HCT116 (cell line): ENCODE measurements at regions not wholly inside any gene's neighbourhood (a gene's known extent, or its start where the extent isn't known, plus 50 kb on each side); places are given as distances from the start of the nearest gene placed in this dataset.

Experiments used
- ATAC-seq: fragments of 200-7000 bp; cut with Tn5 transposase; 2 replicates; pipeline ENCODE4 v1.9.1; 2020; ENCODE audit warnings: mild to moderate bottlenecking, moderate library complexity
- BruUV-seq: library from RNA; stranded (reverse); fragments of 400-500 nt; replicated peaks from 2 replicates; lab custom pipeline; 2021; lab: Mats Ljungman, UMichigan
- CTCF ChIA-PET: fragments of 300-600 bp; sonication (Branson Sonifier 250); formaldehyde crosslinking; loops from one replicate; lab custom pipeline; 2021; ENCODE audit warnings: antibody characterized with exemption; lab: Charles Lee
- POLR2A ChIA-PET: fragments of 300-600, 350-600 bp; sonication (Branson Sonifier 250); formaldehyde crosslinking; loops from one replicate; lab custom pipeline; 2021; ENCODE audit warnings: antibody characterized with exemption; lab: Charles Lee
- RAD21 ChIA-PET, 2 experiments: fragments of 300-600 bp; sonication (Branson Sonifier 250); formaldehyde crosslinking; loops; one replicate each; lab custom pipeline; 2023; ENCODE audit warnings: low total read pairs in 2 of 2; ENCODE audit not compliant: uncharacterized antibody in 2 of 2, unreplicated experiment in 2 of 2, low non-redundant PET in 1 of 2; lab: Charles Lee
- DNase-seq: peaks from one replicate; pipeline ENCODE4 v3.0.0-alpha.2; 2010; ENCODE audit warnings: low read depth, low spot score
- H2AFZ ChIP-seq: fragments of 200-600 bp; shearing (Covaris generic), sonication (generic); 2 replicates; pipeline ENCODE4 v1.6.1; 2017; ENCODE audit warnings: low read depth, mixed run types, mixed read lengths, antibody characterized with exemption, low read length; ENCODE audit not compliant: poor library complexity, severe bottlenecking
- H3K27ac ChIP-seq: 2 replicates; pipeline ENCODE4 v1.5.1; 2012; ENCODE audit warnings: low read depth, low read length
- H3K27me3 ChIP-seq: fragments of 200-600 bp; sonication (generic); 2 replicates; pipeline ENCODE4 v1.6.1; 2016; ENCODE audit warnings: mixed run types, low read length, mixed read lengths; ENCODE audit not compliant: insufficient read depth
- H3K36me3 ChIP-seq, 2 experiments: fragments of 200-500 bp in 1 of 2; fragments of 200-600 bp in 1 of 2; sonication (Bioruptor generic) in 1 of 2; sonication (generic) in 1 of 2; 2 replicates each; pipeline versions ENCODE4 v1.5.1 to v1.6.1; 2014 to 2016; ENCODE audit warnings: low read length in 2 of 2, inconsistent platforms in 1 of 2, mixed read lengths in 1 of 2, mixed run types in 1 of 2; ENCODE audit not compliant: insufficient read depth in 2 of 2, control insufficient read depth in 1 of 2
- H3K4me1 ChIP-seq, 2 experiments: fragments of 200-600 bp in 1 of 2; sonication (generic) in 1 of 2; 2 replicates each; pipeline versions ENCODE4 v1.5.1 to v1.6.1; 2012 to 2017; ENCODE audit warnings: low read length in 2 of 2, inconsistent platforms in 1 of 2, mild to moderate bottlenecking in 1 of 2, mixed read lengths in 1 of 2, mixed run types in 1 of 2, moderate library complexity in 1 of 2; ENCODE audit not compliant: insufficient read depth in 2 of 2, control insufficient read depth in 1 of 2
- H3K4me2 ChIP-seq: fragments of 200-600 bp; sonication (generic); 2 replicates; pipeline ENCODE4 v1.6.1; 2017; ENCODE audit warnings: mixed run types, low read length, mixed read lengths
- H3K4me3 ChIP-seq, 2 experiments: fragments of 200-600 bp in 1 of 2; sonication (generic) in 1 of 2; replicated peaks in 1 of 2; 2 replicates each; pipeline ENCODE4 v1.5.1; 2011 to 2016; ENCODE audit warnings: low read length in 2 of 2, control low read depth in 1 of 2, low read depth in 1 of 2, mild to moderate bottlenecking in 1 of 2, mixed read lengths in 1 of 2, mixed run types in 1 of 2
- H3K79me2 ChIP-seq: fragments of 200-600 bp; sonication (generic); 2 replicates; pipeline ENCODE4 v1.6.1; 2017; ENCODE audit warnings: mild to moderate bottlenecking, mixed run types, low read length, moderate library complexity, mixed read lengths; ENCODE audit not compliant: insufficient read depth
- H3K9ac ChIP-seq: fragments of 200-600 bp; sonication (generic); 2 replicates; pipeline ENCODE4 v1.6.1; 2016; ENCODE audit warnings: low read length, mixed read lengths
- H3K9me2 ChIP-seq: fragments of 200-600 bp; sonication (generic), shearing (Covaris generic); 2 replicates; pipeline ENCODE4 v1.6.1; 2017; ENCODE audit warnings: mixed run types, mild to moderate bottlenecking, moderate library complexity; ENCODE audit not compliant: insufficient read depth
- H3K9me3 ChIP-seq, 2 experiments: fragments of 200-500 bp in 1 of 2; fragments of 200-600 bp in 1 of 2; sonication (Bioruptor generic) in 1 of 2; sonication (generic) in 1 of 2; 2 replicates each; pipeline ENCODE4 v1.6.1; 2014 to 2017; ENCODE audit warnings: low read length in 2 of 2, mixed read lengths in 2 of 2, inconsistent platforms in 1 of 2, low read depth in 1 of 2, mild to moderate bottlenecking in 1 of 2, mixed run types in 1 of 2, moderate library complexity in 1 of 2; ENCODE audit not compliant: control insufficient read depth in 1 of 2, insufficient read depth in 1 of 2
- H4K20me1 ChIP-seq: fragments of 200-600 bp; sonication (generic), shearing (Covaris generic); 2 replicates; pipeline ENCODE4 v1.6.1; 2017; ENCODE audit warnings: mixed run types, mild to moderate bottlenecking, moderate library complexity; ENCODE audit not compliant: insufficient read depth
- CBX3 ChIP-seq: IDR thresholded peaks from 2 replicates; pipeline ENCODE4 v1.6.1; 2012; ENCODE audit warnings: low read depth
- CEBPB ChIP-seq: IDR thresholded peaks from 2 replicates; pipeline ENCODE4 v1.6.1; 2012; ENCODE audit warnings: low read depth
- EGR1 ChIP-seq: IDR thresholded peaks from 2 replicates; pipeline ENCODE4 v1.6.1; 2012; ENCODE audit warnings: low read depth
- EZH2phosphoT487 ChIP-seq: fragments of 200-600 bp; IDR thresholded peaks from 2 replicates; pipeline ENCODE4 v1.6.1; 2018; ENCODE audit warnings: antibody characterized with exemption, borderline replicate concordance
- FOSL1 ChIP-seq: IDR thresholded peaks from 2 replicates; pipeline ENCODE4 v1.6.1; 2012; ENCODE audit warnings: low read depth
- JUND ChIP-seq: IDR thresholded peaks from 2 replicates; pipeline ENCODE4 v1.6.1; 2012
- POLR2AphosphoS5 ChIP-seq: IDR thresholded peaks from 2 replicates; pipeline ENCODE4 v1.6.1; 2011; ENCODE audit warnings: mild to moderate bottlenecking, low read depth, low read length, moderate library complexity
- SIN3A ChIP-seq: IDR thresholded peaks from 2 replicates; pipeline ENCODE4 v1.6.1; 2012; ENCODE audit warnings: low read depth
- SP1 ChIP-seq: IDR thresholded peaks from 2 replicates; pipeline ENCODE4 v1.6.1; 2012; ENCODE audit warnings: low read depth
- SRF ChIP-seq: IDR thresholded peaks from 2 replicates; pipeline ENCODE4 v1.6.1; 2012; ENCODE audit warnings: low read depth
- TCF7L2 ChIP-seq: IDR thresholded peaks from 2 replicates; pipeline ENCODE4 v1.7.0; 2011; ENCODE audit warnings: borderline replicate concordance, inconsistent platforms; ENCODE audit not compliant: insufficient read depth, insufficient read length; ENCODE audit errors: extremely low read depth
- YY1 ChIP-seq: IDR thresholded peaks from 2 replicates; pipeline ENCODE4 v1.6.1; 2011; ENCODE audit warnings: low read length, low read depth, moderate library complexity, mild to moderate bottlenecking; ENCODE audit not compliant: insufficient replicate concordance; ENCODE audit errors: extremely low read depth
- ZFX ChIP-seq: fragments of 450-650 bp; IDR thresholded peaks from 2 replicates; pipeline ENCODE4 v1.6.1; 2017
- ZNF274 ChIP-seq: fragments of 200-500 bp; sonication (Bioruptor generic); IDR thresholded peaks from 2 replicates; pipeline ENCODE4 v1.6.1; 2014; ENCODE audit warnings: mild to moderate bottlenecking, low read depth, low read length, inconsistent platforms
- intact Hi-C: fragments of 100-400 bp; cut with micrococcal nuclease; formaldehyde crosslinking; loops from 2 replicates; pipeline ENCODE4 v1.10.0; 2022
- TF ChIP-seq, protein P1 (sequence below): IDR thresholded peaks from 2 replicates; pipeline ENCODE4 v1.6.1; 2012
- TF ChIP-seq, protein P2 (sequence below): IDR thresholded peaks from 2 replicates; pipeline ENCODE4 v1.6.1; 2012
- TF ChIP-seq, protein P3 (sequence below): IDR thresholded peaks from 2 replicates; pipeline ENCODE4 v1.6.1; 2012; ENCODE audit warnings: low read depth

DNA sequence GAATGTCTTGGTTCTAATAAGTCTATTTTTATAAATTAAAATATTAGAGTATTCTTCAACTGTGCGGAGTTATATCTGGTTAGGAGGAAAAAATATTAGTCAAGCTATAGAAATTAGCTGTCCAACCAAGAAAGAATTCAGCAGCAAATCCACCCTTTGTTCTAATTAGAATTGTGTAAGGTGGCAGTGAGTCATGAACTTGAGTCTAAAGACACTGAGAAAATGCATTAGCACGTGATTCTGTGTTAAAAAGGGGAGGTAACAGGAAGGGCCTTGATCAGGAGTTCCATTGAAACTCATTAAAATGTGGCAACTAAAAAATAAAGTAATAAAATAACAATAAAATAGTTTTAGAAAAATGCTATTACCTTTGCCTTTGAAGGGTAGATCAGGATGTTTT is 398.2 kb upstream of the RGS18 start:
- no peak overlapping the region for H3K4me3 ChIP-seq
- POLR2A ChIA-PET: no interaction called here
- no peak overlapping the region for H2AFZ ChIP-seq
- TF ChIP-seq ZFX: no peak
- no peak for TF ChIP-seq ZNF274
- TF ChIP-seq SP1: no peak
- TF ChIP-seq, protein P1, sequence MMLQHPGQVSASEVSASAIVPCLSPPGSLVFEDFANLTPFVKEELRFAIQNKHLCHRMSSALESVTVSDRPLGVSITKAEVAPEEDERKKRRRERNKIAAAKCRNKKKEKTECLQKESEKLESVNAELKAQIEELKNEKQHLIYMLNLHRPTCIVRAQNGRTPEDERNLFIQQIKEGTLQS: no peak
- no peak for TF ChIP-seq CEBPB
- no peak for TF ChIP-seq FOSL1
- no peak for TF ChIP-seq POLR2AphosphoS5
- no peak for TF ChIP-seq JUND
- no peaks in the 10 kb centered on the region for H3K27me3 ChIP-seq
- H3K9me2 ChIP-seq: peaks cover 6% of the 10 kb centered on the region; the same call in 1 of the 2 replicates
- H3K4me1 ChIP-seq: no peaks in the 10 kb centered on the region
- H3K27ac ChIP-seq: no peak overlapping the region
- BruUV-seq: no TSS peak
- no peak overlapping the region for H3K9ac ChIP-seq
- CTCF ChIA-PET: no interaction called here
- no peaks in the 10 kb centered on the region for H3K79me2 ChIP-seq
- no peaks in the 10 kb centered on the region for H4K20me1 ChIP-seq
- RAD21 ChIA-PET: no interaction called here
- H3K9me3 ChIP-seq: no peaks in the 10 kb centered on the region
- H3K36me3 ChIP-seq: no peaks in the 10 kb centered on the region
- H3K4me2 ChIP-seq: no peak overlapping the region
- no peak for DNase-seq
- intact Hi-C loops: no loop called here
- no peak for ATAC-seq

DNA sequence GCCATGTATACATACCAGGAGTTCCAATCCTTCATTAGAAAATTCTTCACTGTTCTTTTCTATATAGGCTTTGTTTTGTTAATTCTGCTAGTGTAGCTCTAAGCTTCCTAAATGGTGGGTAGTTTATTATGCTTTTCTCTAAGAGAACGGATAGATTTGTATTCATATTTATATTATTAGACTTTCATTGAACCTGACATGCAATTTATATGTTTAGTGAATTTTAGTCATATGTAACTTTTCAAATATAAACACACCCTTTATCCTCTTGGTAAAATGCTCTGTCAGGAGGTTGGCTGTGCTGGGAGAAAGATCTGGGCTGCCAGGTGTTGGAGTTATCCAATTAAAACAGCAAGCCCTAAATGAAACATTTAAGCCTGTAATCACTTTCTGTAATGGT is 369.7 kb upstream of the RGS18 start:
- no peaks in the 10 kb centered on the region for H3K27me3 ChIP-seq
- CTCF ChIA-PET: no interaction called here
- no peak for ATAC-seq
- H3K27ac ChIP-seq: no peak overlapping the region
- no peak overlapping the region for H3K4me2 ChIP-seq
- no peak for DNase-seq
- H3K4me1 ChIP-seq: no peaks in the 10 kb centered on the region
- H4K20me1 ChIP-seq: no peaks in the 10 kb centered on the region
- no peak overlapping the region for H3K4me3 ChIP-seq
- BruUV-seq: no TSS peak
- POLR2A ChIA-PET: no interaction called here
- no peak overlapping the region for H3K9ac ChIP-seq
- intact Hi-C loops: no loop called here
- H3K9me3 ChIP-seq: no peaks in the 10 kb centered on the region
- RAD21 ChIA-PET: no interaction called here
- no peak overlapping the region for H2AFZ ChIP-seq
- no peaks in the 10 kb centered on the region for H3K79me2 ChIP-seq
- H3K9me2 ChIP-seq: no peaks in the 10 kb centered on the region
- H3K36me3 ChIP-seq: no peaks in the 10 kb centered on the region
- no peak for TF ChIP-seq YY1
- no peak for TF ChIP-seq SP1
- TF ChIP-seq CBX3: no peak
- TF ChIP-seq ZNF274: no peak
- TF ChIP-seq EGR1: no peak
- no peak for TF ChIP-seq CEBPB
- no peak for TF ChIP-seq TCF7L2
- TF ChIP-seq SIN3A: no peak
- TF ChIP-seq, protein P2, sequence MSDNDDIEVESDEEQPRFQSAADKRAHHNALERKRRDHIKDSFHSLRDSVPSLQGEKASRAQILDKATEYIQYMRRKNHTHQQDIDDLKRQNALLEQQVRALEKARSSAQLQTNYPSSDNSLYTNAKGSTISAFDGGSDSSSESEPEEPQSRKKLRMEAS: no peak
- no peak for TF ChIP-seq EZH2phosphoT487
- no peak for TF ChIP-seq FOSL1
- TF ChIP-seq, protein P3, sequence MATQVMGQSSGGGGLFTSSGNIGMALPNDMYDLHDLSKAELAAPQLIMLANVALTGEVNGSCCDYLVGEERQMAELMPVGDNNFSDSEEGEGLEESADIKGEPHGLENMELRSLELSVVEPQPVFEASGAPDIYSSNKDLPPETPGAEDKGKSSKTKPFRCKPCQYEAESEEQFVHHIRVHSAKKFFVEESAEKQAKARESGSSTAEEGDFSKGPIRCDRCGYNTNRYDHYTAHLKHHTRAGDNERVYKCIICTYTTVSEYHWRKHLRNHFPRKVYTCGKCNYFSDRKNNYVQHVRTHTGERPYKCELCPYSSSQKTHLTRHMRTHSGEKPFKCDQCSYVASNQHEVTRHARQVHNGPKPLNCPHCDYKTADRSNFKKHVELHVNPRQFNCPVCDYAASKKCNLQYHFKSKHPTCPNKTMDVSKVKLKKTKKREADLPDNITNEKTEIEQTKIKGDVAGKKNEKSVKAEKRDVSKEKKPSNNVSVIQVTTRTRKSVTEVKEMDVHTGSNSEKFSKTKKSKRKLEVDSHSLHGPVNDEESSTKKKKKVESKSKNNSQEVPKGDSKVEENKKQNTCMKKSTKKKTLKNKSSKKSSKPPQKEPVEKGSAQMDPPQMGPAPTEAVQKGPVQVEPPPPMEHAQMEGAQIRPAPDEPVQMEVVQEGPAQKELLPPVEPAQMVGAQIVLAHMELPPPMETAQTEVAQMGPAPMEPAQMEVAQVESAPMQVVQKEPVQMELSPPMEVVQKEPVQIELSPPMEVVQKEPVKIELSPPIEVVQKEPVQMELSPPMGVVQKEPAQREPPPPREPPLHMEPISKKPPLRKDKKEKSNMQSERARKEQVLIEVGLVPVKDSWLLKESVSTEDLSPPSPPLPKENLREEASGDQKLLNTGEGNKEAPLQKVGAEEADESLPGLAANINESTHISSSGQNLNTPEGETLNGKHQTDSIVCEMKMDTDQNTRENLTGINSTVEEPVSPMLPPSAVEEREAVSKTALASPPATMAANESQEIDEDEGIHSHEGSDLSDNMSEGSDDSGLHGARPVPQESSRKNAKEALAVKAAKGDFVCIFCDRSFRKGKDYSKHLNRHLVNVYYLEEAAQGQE: no peak
- no peak for TF ChIP-seq SRF
